ENCODE measurements at regions not wholly inside any gene's neighbourhood (a gene's known extent, or its start where the extent isn't known, plus 50 kb on each side); places are given as distances from the start of the nearest gene placed in this dataset.

DNA sequence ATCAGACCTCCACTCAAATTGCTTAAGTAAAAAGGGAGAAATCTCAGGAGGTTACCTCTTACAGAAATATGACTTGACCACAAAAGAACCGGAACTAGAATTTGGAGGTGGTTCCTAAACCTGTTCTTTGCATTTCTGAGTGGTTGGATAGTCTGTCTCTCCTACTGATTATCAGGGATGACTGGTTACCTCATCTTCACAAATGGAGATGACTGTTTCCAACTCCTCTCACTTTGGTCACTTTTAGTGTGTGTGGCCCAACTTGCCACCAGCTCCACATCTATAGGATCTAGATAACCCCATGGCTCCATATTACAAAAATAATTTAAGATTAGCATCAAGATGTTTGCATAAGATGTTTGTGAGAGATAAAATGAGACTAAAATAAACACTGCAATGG lies 95.5 kb downstream of the CCDC71L start:
- TF ChIP-seq CTCF (IDR thresholded peaks at IDR 0.05; ENCODE audit: control extremely low read depth, extremely low read depth, low read depth, missing control alignments), result no peak
- DNase-seq (ENCODE audit: extremely low spot score), result no peak
- ChIA-PET CTCF (interaction anchor here (1.0 kb wide), 1 partner anchor 23 kb away, joined by 3 read pairs; no protein-coding TSS in a partner anchor), POLR2A (no interaction called here)

GRCh38 chr7:106563466-106564150 lies 97.3 kb downstream of the CCDC71L start:
- CTCF ChIA-PET, result interaction anchor here (1.2 kb wide), 1 partner anchor 173 kb away, joined by 4 read pairs; no protein-coding TSS in a partner anchor
- POLR2A ChIA-PET, result no interaction called here
- no peak for TF ChIP-seq CTCF (IDR thresholded peaks at IDR 0.05; ENCODE audit: control extremely low read depth, extremely low read depth, low read depth, missing control alignments)
- no peak for DNase-seq (ENCODE audit: extremely low spot score)

GRCh38 chr7:106562711-106563366 lies 98.1 kb downstream of the CCDC71L start:
- ChIA-PET CTCF (no interaction called here), POLR2A (no interaction called here)
- no peak for TF ChIP-seq CTCF (IDR thresholded peaks at IDR 0.05; ENCODE audit: control extremely low read depth, extremely low read depth, low read depth, missing control alignments)
- DNase-seq (ENCODE audit: extremely low spot score), result no peak

DNA sequence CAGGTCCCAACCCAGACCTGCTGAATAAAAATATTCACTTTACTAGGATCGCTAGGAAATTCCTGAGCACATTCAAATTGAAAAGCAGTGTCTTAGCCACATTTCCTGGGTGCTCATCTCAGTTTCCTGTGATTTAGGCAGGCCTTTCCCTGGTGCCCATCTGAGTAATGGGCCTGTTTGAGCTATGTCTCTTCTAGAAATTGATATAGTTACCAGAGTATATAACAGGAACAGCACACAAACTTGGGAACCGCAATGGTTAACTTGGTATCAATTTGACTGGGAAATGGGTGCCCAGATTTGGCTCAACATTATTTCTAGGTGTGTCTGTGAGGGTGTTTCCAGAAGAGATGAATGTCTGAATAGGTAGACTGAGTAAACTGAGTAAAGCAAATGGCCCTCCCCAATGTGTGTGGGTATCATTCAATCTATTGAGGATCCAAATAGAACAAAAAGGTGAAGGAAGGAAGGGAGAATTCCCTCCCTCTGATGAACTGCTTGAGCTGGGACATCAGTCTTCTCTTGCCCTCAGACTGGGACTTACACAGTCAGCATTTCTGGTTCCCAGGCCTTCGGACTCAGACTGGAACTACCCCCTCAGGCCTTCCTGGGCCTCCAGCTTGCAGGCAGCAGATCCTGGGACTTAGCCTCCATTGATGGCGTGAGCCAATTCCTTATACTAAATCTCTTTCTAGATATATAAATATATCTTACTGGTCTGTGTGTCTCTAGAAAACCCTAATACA lies 99.1 kb downstream of the CCDC71L start:
- TF ChIP-seq CTCF (IDR thresholded peaks at IDR 0.05; ENCODE audit: control extremely low read depth, extremely low read depth, low read depth, missing control alignments), result no peak
- ChIA-PET POLR2A (no interaction called here), CTCF (interaction anchor here (1.1 to 1.3 kb wide), 2 partner anchors 19 to 97 kb away, joined by 3 read pairs; no protein-coding TSS in a partner anchor)
- no peak for DNase-seq (ENCODE audit: extremely low spot score)

- CTCF ChIA-PET, result interaction anchor here (1.1 to 1.3 kb wide), 2 partner anchors 19 to 98 kb away, joined by 3 read pairs; no protein-coding TSS in a partner anchor
Observed at GRCh38 chr7:106561151-106561550, 99.8 kb downstream of the CCDC71L start.

More at GRCh38 chr7:106561151-106561550, 99.8 kb downstream of the CCDC71L start:
- no peak for DNase-seq (ENCODE audit: extremely low spot score)
- TF ChIP-seq CTCF (IDR thresholded peaks at IDR 0.05; ENCODE audit: control extremely low read depth, extremely low read depth, low read depth, missing control alignments), result no peak
- POLR2A ChIA-PET, result no interaction called here
